Cardiac muscle cell (in vitro differentiated cells and primary cell): ENCODE measurements at regions not wholly inside any gene's neighbourhood (a gene's known extent, or its start where the extent isn't known, plus 50 kb on each side); places are given as distances from the start of the nearest gene placed in this dataset.

Source experiments
- DNase-seq, 2 donors: peaks; one replicate each; pipeline versions ENCODE4 v3.0.0 to v3.0.0-alpha.2; 2010 to 2017; ENCODE audit warnings: low read depth in 1 of 2, low spot score in 1 of 2
- H3K27ac ChIP-seq: fragments of 200-600 bp; sonication (generic); 2 replicates; pipeline ENCODE4 v1.5.1; 2016
- H3K27me3 ChIP-seq: fragments of 200-600 bp; sonication (generic); 2 replicates; pipeline ENCODE4 v1.6.0; 2016; ENCODE audit warnings: control low read depth
- H3K36me3 ChIP-seq: fragments of 200-600 bp; sonication (generic); 2 replicates; pipeline ENCODE4 v1.5.1; 2016; ENCODE audit warnings: control low read depth
- H3K4me1 ChIP-seq: fragments of 200-600 bp; sonication (generic); 2 replicates; pipeline ENCODE4 v1.8.1; 2017; ENCODE audit warnings: low read depth, mild to moderate bottlenecking, mixed run types
- H3K4me3 ChIP-seq: fragments of 200-600 bp; sonication (generic); 2 replicates; pipeline ENCODE4 v1.5.1; 2016; ENCODE audit warnings: mild to moderate bottlenecking
- H3K9me3 ChIP-seq: fragments of 200-600 bp; sonication (generic); 2 replicates; pipeline ENCODE4 v1.5.1; 2017; ENCODE audit warnings: low read depth, mild to moderate bottlenecking, control low read depth
- CTCF ChIP-seq: IDR thresholded peaks from 2 replicates; pipeline ENCODE4 v1.5.1; 2012; ENCODE audit warnings: low read depth, mild to moderate bottlenecking, low read length

GRCh38 chr22:44618400-44618799 is 83.6 kb upstream of the PRR5 start:
- no peak for TF ChIP-seq CTCF
- Histone ChIP-seq H3K9me3 (no peaks in the 10 kb centered on the region), H3K36me3 (no peaks in the 10 kb centered on the region), H3K27ac (no peak overlapping the region), H3K27me3 (no peaks in the 10 kb centered on the region), H3K4me1 (no peaks in the 10 kb centered on the region), H3K4me3 (no peak overlapping the region)
- no peak for DNase-seq

- no peak overlapping the region for H3K27ac ChIP-seq
- H3K36me3 ChIP-seq = no peaks in the 10 kb centered on the region
- H3K4me1 ChIP-seq = no peaks in the 10 kb centered on the region
- H3K4me3 ChIP-seq = no peak overlapping the region
- DNase-seq = no peak
- no peaks in the 10 kb centered on the region for H3K9me3 ChIP-seq
- H3K27me3 ChIP-seq = no peaks in the 10 kb centered on the region
- TF ChIP-seq CTCF = no peak
These were observed 84.2 kb upstream of the PRR5 start for GRCh38 chr22:44617828-44618227.

GRCh38 chr22:44616882-44617655 is 84.9 kb upstream of the PRR5 start:
- no peak for TF ChIP-seq CTCF
- Histone ChIP-seq H3K27ac (no peak overlapping the region), H3K4me1 (no peaks in the 10 kb centered on the region), H3K36me3 (no peaks in the 10 kb centered on the region), H3K4me3 (no peak overlapping the region), H3K27me3 (no peaks in the 10 kb centered on the region), H3K9me3 (no peaks in the 10 kb centered on the region)
- DNase-seq = no peak

GRCh38 chr22:44616461-44616860 is 85.5 kb upstream of the PRR5 start:
- Histone ChIP-seq H3K4me3 (no peak overlapping the region), H3K27me3 (no peaks in the 10 kb centered on the region), H3K9me3 (no peaks in the 10 kb centered on the region), H3K36me3 (no peaks in the 10 kb centered on the region), H3K4me1 (no peaks in the 10 kb centered on the region), H3K27ac (no peak overlapping the region)
- no peak for DNase-seq
- no peak for TF ChIP-seq CTCF

- DNase-seq = no peak
- no peaks in the 10 kb centered on the region for H3K4me1 ChIP-seq
- H3K36me3 ChIP-seq = no peaks in the 10 kb centered on the region
- no peak overlapping the region for H3K27ac ChIP-seq
- TF ChIP-seq CTCF = no peak
- no peaks in the 10 kb centered on the region for H3K9me3 ChIP-seq
- H3K4me3 ChIP-seq = no peak overlapping the region
- no peaks in the 10 kb centered on the region for H3K27me3 ChIP-seq
These were observed 86.3 kb upstream of the PRR5 start for GRCh38 chr22:44615602-44616180.
